Ishikawa (cell line): ENCODE measurements at regions not wholly inside any gene's neighbourhood (a gene's known extent, or its start where the extent isn't known, plus 50 kb on each side); places are given as distances from the start of the nearest gene placed in this dataset.

ENCODE experiments used
- CEBPB ChIP-seq: IDR thresholded peaks from 2 replicates; pipeline ENCODE4 v1.6.1; 2012
- CREB1 ChIP-seq: IDR thresholded peaks from 2 replicates; pipeline ENCODE4 v1.6.1; 2012; ENCODE audit warnings: low read depth
- EGR1 ChIP-seq: IDR thresholded peaks from 2 replicates; pipeline ENCODE4 v1.6.1; 2012
- EP300 ChIP-seq: IDR thresholded peaks from 2 replicates; pipeline ENCODE4 v1.6.1; 2012; ENCODE audit warnings: borderline replicate concordance
- FOXM1 ChIP-seq: IDR thresholded peaks from 2 replicates; pipeline ENCODE4 v1.6.1; 2012; ENCODE audit warnings: low read depth, borderline replicate concordance
- NFIC ChIP-seq: IDR thresholded peaks from 2 replicates; pipeline ENCODE4 v1.6.1; 2012
- RAD21 ChIP-seq: IDR thresholded peaks from 2 replicates; pipeline ENCODE4 v1.6.1; 2012; ENCODE audit warnings: low read depth
- TAF1 ChIP-seq: IDR thresholded peaks from 2 replicates; pipeline ENCODE4 v1.6.1; 2012; ENCODE audit warnings: low read depth, mild to moderate bottlenecking
- TCF12 ChIP-seq: IDR thresholded peaks from 2 replicates; pipeline ENCODE4 v1.6.1; 2012; ENCODE audit warnings: low read depth
- TEAD4 ChIP-seq: IDR thresholded peaks from 2 replicates; pipeline ENCODE4 v1.6.1; 2012
- YY1 ChIP-seq: IDR thresholded peaks from 2 replicates; pipeline ENCODE4 v1.6.1; 2012; ENCODE audit warnings: low read depth
- ZBTB7A ChIP-seq: IDR thresholded peaks from 2 replicates; pipeline ENCODE4 v1.6.1; 2012; ENCODE audit warnings: low read depth
- TF ChIP-seq, protein P1 (sequence below): IDR thresholded peaks from 2 replicates; pipeline ENCODE4 v1.6.1; 2012
- TF ChIP-seq, protein P2 (sequence below): IDR thresholded peaks from 2 replicates; pipeline ENCODE4 v1.6.1; 2012
- TF ChIP-seq, protein P3 (sequence below): IDR thresholded peaks from 2 replicates; pipeline ENCODE4 v1.6.1; 2012; ENCODE audit warnings: low read depth, mild to moderate bottlenecking

DNA sequence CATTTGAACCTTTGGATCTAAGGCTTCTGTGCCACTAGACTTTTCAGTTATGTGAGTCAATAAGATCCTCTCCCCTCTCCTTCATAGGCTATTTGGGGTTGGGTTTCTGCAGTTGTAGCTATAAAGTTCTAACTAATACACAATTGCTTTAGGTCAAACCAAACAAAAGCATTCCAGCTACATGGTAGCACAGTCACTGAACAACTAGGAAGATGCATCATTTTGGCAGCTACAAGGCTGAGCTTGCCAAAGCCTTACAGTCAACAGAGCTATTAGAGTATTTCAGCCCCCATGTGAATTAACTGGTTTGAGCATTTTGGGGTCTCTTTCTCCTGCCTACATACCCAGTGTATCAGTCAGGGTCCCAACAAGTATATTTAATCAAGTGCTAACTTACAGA, 234.6 kb downstream of the ZNF608 start:
- TF ChIP-seq EGR1 (no peak), TEAD4 (no peak), YY1 (no peak), RAD21 (no peak), NFIC (no peak), EP300 (no peak), CEBPB (no peak), ZBTB7A (no peak), FOXM1 (no peak), TCF12 (no peak)
- TF ChIP-seq, protein P1, sequence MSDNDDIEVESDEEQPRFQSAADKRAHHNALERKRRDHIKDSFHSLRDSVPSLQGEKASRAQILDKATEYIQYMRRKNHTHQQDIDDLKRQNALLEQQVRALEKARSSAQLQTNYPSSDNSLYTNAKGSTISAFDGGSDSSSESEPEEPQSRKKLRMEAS = no peak
- TF ChIP-seq, protein P2, sequence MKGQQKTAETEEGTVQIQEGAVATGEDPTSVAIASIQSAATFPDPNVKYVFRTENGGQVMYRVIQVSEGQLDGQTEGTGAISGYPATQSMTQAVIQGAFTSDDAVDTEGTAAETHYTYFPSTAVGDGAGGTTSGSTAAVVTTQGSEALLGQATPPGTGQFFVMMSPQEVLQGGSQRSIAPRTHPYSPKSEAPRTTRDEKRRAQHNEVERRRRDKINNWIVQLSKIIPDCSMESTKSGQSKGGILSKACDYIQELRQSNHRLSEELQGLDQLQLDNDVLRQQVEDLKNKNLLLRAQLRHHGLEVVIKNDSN = no peak

DNA sequence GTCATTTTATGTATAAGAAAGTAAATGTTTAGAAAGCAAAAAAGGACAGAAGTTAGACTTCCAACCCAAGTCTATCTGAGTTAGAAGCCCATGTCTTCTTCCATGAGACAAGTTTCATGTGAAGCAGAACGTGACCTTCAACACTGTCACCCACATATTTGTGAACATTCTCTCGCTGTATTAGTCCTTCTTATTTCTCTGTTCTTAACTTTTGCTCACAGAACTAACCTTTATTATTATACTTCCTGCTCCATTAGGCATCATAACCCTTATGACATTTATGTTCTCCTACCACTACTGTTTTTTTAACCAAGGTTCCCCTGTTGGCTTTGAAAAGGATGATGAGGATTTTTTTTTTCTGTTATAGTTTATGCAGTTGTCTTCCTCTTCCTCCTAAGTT, 238.8 kb downstream of the ZNF608 start:
- TF ChIP-seq EGR1 (no peak), TAF1 (no peak), NFIC (no peak), TCF12 (no peak)
- TF ChIP-seq, protein P2 = no peak
- TF ChIP-seq, protein P3, sequence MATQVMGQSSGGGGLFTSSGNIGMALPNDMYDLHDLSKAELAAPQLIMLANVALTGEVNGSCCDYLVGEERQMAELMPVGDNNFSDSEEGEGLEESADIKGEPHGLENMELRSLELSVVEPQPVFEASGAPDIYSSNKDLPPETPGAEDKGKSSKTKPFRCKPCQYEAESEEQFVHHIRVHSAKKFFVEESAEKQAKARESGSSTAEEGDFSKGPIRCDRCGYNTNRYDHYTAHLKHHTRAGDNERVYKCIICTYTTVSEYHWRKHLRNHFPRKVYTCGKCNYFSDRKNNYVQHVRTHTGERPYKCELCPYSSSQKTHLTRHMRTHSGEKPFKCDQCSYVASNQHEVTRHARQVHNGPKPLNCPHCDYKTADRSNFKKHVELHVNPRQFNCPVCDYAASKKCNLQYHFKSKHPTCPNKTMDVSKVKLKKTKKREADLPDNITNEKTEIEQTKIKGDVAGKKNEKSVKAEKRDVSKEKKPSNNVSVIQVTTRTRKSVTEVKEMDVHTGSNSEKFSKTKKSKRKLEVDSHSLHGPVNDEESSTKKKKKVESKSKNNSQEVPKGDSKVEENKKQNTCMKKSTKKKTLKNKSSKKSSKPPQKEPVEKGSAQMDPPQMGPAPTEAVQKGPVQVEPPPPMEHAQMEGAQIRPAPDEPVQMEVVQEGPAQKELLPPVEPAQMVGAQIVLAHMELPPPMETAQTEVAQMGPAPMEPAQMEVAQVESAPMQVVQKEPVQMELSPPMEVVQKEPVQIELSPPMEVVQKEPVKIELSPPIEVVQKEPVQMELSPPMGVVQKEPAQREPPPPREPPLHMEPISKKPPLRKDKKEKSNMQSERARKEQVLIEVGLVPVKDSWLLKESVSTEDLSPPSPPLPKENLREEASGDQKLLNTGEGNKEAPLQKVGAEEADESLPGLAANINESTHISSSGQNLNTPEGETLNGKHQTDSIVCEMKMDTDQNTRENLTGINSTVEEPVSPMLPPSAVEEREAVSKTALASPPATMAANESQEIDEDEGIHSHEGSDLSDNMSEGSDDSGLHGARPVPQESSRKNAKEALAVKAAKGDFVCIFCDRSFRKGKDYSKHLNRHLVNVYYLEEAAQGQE = no peak

DNA sequence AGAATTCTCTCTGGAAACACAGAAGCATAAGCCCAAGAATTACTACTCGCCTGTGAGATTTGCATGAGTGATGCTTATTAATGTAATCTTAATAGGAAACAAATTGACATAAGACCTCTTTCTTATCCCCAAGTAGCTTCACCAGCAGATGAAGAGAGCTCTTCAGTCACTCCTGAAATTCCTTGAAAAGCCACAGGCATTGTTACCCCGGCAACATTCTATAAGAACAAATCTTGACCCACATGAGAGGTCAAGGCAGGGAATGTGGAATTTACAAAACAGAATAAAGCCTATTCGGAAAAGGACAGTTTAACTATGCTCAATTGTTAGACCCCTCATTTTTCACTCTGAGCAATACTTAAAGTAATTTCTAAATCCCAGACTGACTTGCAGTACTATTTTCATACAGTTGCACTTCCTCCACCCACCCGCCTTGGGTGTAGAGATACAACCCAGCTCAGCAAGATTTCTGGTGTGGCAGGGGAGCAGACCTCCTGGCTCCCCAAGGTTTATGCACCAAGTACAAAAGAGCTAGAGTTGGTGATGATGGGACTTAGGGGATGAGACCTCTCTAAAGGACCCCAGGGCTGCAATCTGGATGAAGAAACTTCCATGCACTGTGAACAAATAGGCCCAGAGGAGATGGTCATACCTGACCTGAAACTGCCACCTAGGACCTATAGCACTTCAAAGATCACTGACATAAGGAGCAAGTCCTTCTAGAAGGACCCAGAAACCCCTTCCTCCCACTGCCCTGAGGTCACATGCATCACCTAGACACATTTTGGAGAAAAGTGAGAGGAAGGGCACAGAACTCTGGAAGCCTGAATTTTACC, 242.1 kb downstream of the ZNF608 start:
- TF ChIP-seq FOXM1 = no peak
- no peak for TF ChIP-seq NFIC
- no peak for TF ChIP-seq CEBPB
- TF ChIP-seq, protein P3 = no peak
- no peak for TF ChIP-seq TAF1
- no peak for TF ChIP-seq EP300
- TF ChIP-seq CREB1 = no peak
- TF ChIP-seq, protein P2 = no peak
- no peak for TF ChIP-seq EGR1
- no peak for TF ChIP-seq TCF12
- TF ChIP-seq, protein P1 = no peak
- TF ChIP-seq YY1 = no peak

DNA sequence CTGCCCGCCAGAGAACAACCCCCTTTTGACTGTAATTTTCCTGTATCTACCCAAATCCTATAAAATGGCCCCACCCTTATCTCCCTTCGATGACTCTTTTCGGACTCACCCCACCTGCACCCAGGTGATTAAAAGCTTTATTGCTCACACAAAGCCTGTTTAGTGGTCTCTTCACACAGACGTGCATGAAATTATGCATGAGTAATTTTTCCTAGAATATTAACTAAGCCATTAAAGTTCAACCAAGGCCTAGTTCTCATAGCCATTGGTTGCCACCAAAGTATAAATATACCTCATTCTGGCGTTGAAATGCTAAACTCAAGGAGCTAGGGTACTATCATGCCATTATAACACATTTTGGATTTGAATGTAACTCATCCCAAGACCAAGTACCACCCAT, 243.9 kb downstream of the ZNF608 start:
- TF ChIP-seq EP300 = no peak
- no peak for TF ChIP-seq CEBPB
- TF ChIP-seq, protein P1 = no peak
- TF ChIP-seq, protein P2 = no peak
- TF ChIP-seq EGR1 = no peak

DNA sequence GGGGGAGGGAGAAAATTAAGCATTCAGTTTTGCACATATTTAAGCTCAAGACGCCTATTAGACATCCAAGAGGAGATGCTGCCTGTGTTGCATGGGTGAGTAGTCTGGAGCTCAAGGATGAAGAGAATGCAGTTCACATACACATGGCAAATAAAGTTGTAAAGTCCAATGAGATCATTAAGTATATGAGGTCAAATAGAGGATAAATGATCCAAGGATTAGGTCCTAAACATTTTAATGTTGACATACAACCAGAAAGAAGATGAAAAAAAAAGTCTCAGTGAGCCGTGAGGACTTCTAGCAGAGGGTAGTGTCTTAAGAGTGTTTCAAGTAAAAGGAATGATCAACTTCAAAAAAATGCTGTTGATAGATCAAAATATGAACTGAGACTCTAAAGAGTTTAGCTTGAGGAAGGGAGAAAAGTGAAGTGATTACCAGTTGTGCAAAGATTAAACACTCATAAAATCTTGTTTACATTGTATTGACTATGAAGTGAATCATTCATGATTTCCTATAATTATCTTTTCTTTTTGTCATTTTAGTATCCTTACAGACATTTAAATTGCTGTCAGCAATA, 251.8 kb downstream of the ZNF608 start:
- TF ChIP-seq, protein P3 = no peak
- TF ChIP-seq, protein P2 = no peak
- TF ChIP-seq TCF12 (no peak), NFIC (no peak), ZBTB7A (no peak), EP300 (no peak), TAF1 (no peak), TEAD4 (no peak), RAD21 (no peak), CEBPB (no peak), CREB1 (no peak), YY1 (no peak), EGR1 (no peak)
- TF ChIP-seq, protein P1 = no peak
